Renal cortical epithelial cell (primary cell): ENCODE measurements at regions not wholly inside any gene's neighbourhood (a gene's known extent, or its start where the extent isn't known, plus 50 kb on each side); places are given as distances from the start of the nearest gene placed in this dataset.

Experiments used
- DNase-seq: peaks from one replicate; pipeline ENCODE4 v3.0.0-alpha.2; 2011; ENCODE audit warnings: low read depth

DNA sequence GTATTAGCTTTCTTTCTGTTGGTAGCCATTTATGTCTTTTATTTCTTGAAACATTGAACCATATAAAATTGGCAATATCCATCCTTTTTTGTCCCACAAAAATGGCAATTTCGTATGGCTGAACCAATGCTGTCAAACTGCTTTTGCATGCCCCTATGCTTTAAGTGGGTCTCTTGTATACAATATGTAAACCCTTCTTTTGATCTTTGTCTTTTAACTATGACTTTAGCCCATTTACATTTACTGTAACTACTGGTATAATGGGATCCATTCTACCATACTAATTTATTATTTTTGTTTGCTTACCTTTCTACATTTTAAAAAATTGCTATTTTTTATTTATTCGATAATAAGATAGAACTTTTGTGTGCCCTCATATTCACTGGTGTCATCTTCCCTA, 93.4 kb downstream of the TENT4A start:
- DNase-seq, result no peak

DNA sequence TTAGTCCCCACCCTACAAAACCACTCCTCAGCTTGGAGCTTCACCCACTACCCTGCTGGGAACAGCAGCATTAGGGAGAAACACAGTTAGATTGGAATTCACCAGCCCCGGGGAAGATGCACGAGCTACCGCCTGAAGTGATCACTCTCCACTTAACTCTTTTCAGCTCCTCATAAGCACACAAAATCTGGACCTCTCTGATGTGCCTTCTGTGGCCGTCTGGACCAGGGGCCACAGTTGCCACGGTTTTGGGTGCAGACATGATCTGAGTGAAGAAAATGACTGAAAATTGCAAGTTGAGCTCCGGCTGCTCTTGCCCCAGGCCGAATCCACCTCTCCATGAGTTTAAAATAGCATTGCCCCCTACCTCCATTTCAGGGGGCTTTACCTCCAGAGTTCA, 95.2 kb downstream of the TENT4A start:
- no peak for DNase-seq

DNA sequence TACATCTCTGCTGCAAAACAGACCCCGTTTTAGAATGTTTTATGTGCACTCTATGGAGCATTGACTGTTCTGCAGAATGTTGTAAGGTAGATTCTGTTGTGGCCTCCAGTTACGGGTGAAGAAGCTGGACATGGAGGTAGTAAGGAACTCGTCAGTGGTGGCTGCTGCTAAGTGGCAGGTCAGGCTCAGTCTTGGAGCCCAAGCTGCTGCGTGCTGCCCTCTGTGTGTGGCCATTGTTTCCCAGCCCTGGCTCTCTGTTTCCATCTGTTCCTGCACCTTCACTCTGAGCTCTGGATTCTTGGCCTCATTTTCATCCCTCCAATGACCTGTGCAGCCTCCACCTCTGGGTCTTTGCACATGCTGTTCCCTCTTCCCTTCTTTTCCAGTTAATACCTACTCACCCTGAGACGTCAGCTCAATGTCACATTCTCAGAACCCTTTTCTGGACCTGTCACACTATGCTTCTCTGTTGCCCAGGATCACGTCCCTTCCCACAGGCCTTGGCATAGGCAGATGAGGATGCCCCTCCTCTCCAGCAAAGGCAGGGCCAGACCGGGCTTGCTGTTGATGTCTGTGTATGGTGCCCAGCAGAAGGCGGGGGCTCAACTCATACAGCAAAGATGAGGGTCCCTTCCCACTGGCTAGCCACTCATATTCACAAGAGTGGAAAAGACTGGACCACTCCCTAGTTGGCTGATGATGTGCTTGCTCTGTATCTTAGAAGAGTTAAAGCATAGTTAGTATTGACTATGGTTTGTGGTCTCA, 97.6 kb downstream of the TENT4A start:
- no peak for DNase-seq

GRCh38 chr5:6812091-6812490, 98.9 kb downstream of the TENT4A start:
- no peak for DNase-seq

GRCh38 chr5:6812800-6813731, 99.8 kb downstream of the TENT4A start:
- DNase-seq, result peak; percentile 28

DNA sequence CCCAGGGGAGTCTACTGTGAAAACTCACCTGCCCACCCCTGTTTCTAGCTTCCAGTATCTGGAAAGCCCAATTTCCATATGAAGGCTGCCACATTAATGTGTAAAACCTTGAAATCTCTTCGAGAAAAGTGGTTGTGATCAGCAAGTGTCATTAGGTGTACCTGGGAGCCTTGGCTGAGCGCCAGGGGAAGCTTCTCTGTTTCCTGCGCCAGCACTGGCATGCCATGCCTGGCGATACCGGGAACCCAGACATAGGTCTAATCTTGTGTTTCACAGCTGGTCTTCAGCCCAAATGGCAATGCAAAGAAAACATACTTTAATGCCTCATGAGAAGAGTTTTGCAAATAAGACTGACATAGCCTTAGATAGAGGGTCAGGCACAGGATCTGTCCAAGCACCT, 101.6 kb downstream of the TENT4A start:
- DNase-seq, result no peak

GRCh38 chr5:6818594-6819511, 105.6 kb downstream of the TENT4A start:
- no peak for DNase-seq

- no peak for DNase-seq
These were observed 106.3 kb downstream of the TENT4A start for GRCh38 chr5:6819521-6819920.

DNA sequence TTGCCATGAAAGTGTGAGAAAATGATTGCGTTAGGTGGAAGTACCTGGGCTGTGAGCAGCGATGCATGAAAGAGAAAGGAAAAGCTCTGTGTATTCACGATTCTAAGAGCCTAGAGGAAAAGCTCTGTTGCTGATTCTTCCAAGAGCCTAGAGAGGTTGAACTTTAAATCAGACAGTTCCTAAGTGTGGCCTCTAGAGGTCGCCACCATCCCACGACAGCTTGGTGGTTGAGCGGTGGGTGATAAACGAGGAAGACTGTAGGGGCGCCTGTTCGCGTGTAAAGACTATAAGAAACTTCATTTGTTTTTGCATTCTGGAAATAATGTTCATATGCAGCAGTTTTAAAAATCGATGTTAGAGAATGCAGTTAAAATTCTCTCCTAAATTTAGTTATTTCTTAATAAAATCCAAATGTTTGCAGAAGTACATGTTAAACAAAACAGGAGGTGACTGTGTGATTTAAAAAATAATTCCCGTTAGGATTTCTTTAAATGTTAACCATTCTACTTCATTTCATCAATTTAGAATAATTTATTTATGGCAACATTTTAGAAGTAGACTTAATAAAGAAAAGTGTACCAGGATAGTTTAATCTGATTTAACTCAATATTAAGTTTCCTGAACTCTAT, 107.7 kb downstream of the TENT4A start:
- no peak for DNase-seq

GRCh38 chr5:6822068-6822467, 108.8 kb downstream of the TENT4A start:
- no peak for DNase-seq

DNA sequence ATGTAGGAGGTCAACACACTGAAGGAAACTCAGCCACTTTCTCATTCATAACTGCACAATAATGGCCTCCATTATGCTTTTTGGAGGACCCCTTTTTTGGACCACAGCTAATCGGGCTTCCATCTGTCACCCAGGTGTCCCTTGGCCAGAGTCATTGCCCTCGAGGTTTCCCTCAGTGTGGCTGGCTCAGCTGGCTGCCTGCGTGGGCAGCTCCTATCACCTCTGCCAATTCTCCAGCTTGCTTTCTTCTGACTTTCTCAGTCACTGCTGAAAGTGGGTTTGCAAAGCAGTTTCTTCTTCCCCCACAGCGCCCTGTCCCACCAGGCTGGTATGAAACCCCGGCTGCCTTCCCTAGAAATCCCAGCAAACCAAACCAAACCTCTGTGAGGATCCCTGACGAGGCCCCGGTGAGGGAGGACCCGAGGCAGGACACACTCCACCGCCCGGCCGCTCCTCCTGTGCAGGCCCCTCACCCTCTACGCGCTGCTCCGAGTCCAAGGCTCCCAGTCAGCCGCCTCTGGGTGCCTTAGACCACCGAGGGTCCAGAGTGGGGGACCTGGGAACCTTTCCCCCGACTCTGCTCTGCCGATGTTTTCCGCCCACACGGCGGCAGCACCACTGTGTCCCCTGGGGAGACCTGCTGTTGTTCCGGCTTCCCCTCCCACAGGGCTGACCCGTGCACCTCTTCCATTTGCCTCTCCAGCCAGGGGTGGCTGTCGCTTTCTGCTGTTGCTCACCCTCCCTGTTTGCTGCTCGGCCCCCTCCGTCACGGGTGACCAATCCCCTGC, 109.5 kb downstream of the TENT4A start:
- no peak for DNase-seq

GRCh38 chr5:6823996-6824395, 110.8 kb downstream of the TENT4A start:
- DNase-seq, result no peak

DNA sequence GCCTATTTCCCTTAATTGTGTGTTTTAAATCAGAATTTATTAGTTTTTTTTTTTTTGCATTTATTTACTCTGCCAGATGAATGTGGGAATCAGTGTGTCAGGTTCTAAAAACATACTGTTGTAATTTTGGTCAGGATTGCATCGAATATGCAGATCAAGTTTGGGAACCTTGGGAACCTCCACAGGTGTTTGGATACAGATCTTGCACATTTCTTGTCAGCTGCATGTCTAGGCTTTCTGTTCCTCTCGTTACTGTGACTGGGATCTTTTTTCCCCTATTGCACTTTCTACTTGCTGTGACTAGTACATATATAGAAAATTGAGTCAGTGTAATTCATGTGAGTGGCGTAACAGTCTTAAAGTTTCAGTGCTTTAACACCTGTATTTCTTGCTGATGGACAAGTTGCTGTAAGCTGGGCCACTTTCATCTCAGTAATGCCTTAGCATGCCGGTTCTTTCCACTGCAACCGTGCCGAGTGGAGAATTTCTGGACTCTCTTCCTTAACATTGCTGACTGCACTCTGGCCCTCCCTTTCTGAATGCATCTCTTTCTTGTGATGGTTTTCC, 112.5 kb downstream of the TENT4A start:
- no peak for DNase-seq

- no peak for DNase-seq
These were observed 113.5 kb downstream of the TENT4A start for GRCh38 chr5:6826756-6827155.

DNA sequence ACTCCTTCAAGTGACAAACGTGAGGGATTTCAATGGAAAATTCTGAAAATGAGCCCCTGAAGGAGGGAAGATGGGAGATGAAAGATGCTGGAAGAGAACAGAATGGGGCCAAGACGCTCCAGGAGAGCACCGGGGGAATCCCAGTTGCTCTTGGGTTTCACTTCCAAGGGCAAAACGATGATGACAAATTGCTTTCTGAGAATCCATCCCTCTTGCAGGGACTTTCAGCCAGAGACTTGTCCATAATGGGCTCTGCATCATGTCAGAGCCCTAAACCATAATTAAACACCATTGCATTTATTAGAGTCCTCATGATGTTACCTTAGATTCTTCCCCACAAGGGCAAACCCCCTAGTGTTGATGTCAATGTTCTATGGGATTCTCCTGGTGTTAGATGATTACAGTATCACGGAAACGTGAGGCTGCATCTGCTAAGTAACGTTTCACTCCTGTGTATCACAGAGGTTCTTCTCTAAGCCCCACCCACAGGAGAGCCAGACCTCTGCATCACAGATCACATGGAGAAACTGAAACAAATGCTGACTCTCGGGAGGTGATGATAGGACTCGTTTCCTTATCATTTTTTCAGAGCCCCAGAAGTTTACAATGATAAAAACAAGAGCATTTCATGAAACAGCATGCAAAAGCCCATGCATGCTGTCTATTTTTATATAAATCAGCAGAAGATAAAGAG, 114.4 kb downstream of the TENT4A start:
- no peak for DNase-seq

GRCh38 chr5:6829150-6829784, 116.0 kb downstream of the TENT4A start:
- peak; percentile 21 for DNase-seq

- DNase-seq, result no peak
These were observed 117.5 kb downstream of the TENT4A start for GRCh38 chr5:6830643-6831239.
